GM12891 (cell line): ENCODE measurements at regions not wholly inside any gene's neighbourhood (a gene's known extent, or its start where the extent isn't known, plus 50 kb on each side); places are given as distances from the start of the nearest gene placed in this dataset.
"Not testable (repeated sequence)": the region's sequence is repeated elsewhere in the genome, so short reads cannot be mapped to it uniquely, and the experiment has no call there.

Experiments
- PAX5 ChIP-seq: IDR thresholded peaks from 2 replicates; pipeline ENCODE4 v1.6.1; 2011; ENCODE audit warnings: low read length, moderate library complexity, mild to moderate bottlenecking; ENCODE audit not compliant: insufficient read depth, severe bottlenecking
- POLR2A ChIP-seq: IDR thresholded peaks from 2 replicates; pipeline ENCODE4 v1.6.1; 2011; ENCODE audit warnings: low read depth, low read length, control low read depth
- POLR2AphosphoS5 ChIP-seq: IDR thresholded peaks from 2 replicates; pipeline ENCODE4 v1.6.1; 2011; ENCODE audit warnings: low read depth, low read length, control low read depth
- POU2F2 ChIP-seq: IDR thresholded peaks from 2 replicates; pipeline ENCODE4 v1.6.1; 2011; ENCODE audit warnings: low read depth, mild to moderate bottlenecking, control low read depth, low read length, moderate library complexity
- SPI1 ChIP-seq: IDR thresholded peaks from 2 replicates; pipeline ENCODE4 v1.6.1; 2011; ENCODE audit warnings: low read depth, low read length, control low read depth
- TAF1 ChIP-seq: IDR thresholded peaks from 2 replicates; pipeline ENCODE4 v1.6.1; 2011; ENCODE audit warnings: low read depth, low read length, control low read depth

- not testable (repeated sequence) for TF ChIP-seq POLR2A, TAF1, POU2F2, POLR2AphosphoS5, SPI1, PAX5
Measured at GRCh38 chr17:64794548-64795274, 124.6 kb downstream of the LRRC37A3 start.
